Body of pancreas (tissue), 4 donors: ENCODE measurements at regions not wholly inside any gene's neighbourhood (a gene's known extent, or its start where the extent isn't known, plus 50 kb on each side); places are given as distances from the start of the nearest gene placed in this dataset.

Experiments used
- POLR2A ChIP-seq, 3 donors: fragments of 450-650 bp; IDR thresholded peaks; one replicate each; pipeline ENCODE4 v1.6.1; 2016; ENCODE audit warnings: antibody characterized with exemption in 3 of 3, mild to moderate bottlenecking in 2 of 3
- TF ChIP-seq, protein P1 (sequence below), 7 experiments: fragments of 450-650 bp in 4 of 7; fragments of 200-600 bp in 3 of 7; sonication (generic) in 3 of 7; IDR thresholded peaks; one replicate each; pipeline ENCODE4 v1.5.1; 2016 to 2019; ENCODE audit warnings: antibody characterized with exemption in 7 of 7

DNA sequence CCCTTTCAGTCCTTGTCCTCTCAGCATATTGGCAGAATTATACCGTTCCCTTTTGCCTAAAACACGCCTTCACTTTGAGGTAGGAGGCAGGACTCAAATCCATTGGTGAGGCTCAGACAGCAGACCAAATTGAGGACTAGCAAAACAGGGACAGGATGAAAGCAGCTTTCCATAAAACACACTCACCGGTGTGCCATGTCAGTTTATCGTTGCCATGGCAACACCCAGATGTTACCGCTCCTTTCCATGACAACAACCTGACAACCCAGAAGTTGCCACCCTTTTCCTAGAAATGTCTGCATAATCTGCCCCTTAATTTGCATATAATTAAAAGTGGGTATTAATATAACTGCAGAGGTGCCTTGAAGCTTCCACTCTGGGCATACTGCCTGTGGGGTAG lies 730.4 kb downstream of the METTL4 start:
- TF ChIP-seq POLR2A (IDR thresholded peaks at IDR 0.05), result no peak
- TF ChIP-seq, protein P1, sequence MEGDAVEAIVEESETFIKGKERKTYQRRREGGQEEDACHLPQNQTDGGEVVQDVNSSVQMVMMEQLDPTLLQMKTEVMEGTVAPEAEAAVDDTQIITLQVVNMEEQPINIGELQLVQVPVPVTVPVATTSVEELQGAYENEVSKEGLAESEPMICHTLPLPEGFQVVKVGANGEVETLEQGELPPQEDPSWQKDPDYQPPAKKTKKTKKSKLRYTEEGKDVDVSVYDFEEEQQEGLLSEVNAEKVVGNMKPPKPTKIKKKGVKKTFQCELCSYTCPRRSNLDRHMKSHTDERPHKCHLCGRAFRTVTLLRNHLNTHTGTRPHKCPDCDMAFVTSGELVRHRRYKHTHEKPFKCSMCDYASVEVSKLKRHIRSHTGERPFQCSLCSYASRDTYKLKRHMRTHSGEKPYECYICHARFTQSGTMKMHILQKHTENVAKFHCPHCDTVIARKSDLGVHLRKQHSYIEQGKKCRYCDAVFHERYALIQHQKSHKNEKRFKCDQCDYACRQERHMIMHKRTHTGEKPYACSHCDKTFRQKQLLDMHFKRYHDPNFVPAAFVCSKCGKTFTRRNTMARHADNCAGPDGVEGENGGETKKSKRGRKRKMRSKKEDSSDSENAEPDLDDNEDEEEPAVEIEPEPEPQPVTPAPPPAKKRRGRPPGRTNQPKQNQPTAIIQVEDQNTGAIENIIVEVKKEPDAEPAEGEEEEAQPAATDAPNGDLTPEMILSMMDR (IDR thresholded peaks at IDR 0.05), result no peak
